Activated CD4-positive, alpha-beta T cell treated with anti-CD3 and anti-CD28 coated beads, Interleukin-2, amount 50 U/mL, for 16 hours (primary cell): ENCODE measurements at regions not wholly inside any gene's neighbourhood (a gene's known extent, or its start where the extent isn't known, plus 50 kb on each side); places are given as distances from the start of the nearest gene placed in this dataset.
"Not testable (repeated sequence)": the region's sequence is repeated elsewhere in the genome, so short reads cannot be mapped to it uniquely, and the experiment has no call there.

Experiments
- DNase-seq: peaks from one replicate; pipeline ENCODE4 v3.0.0-alpha.2; 2020

DNA sequence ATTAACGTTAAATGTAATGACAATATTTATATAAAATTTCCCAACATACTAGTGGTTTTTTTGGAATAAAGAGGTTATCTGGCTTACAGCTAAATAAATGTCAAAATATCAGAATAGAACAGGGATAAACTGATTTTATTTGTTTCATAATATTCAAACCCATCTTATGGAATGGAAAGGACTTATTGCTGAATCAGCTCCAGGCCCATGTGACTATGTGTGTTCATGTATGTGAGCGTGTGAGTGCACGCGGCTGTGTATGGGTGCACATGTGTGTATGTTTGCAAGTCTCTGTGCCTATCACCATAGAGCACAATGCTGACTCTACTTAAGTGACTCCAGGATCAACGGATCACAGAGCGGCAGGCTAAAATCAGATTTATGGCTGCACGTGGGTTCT, 392.3 kb upstream of the GRM7 start:
- no peak for DNase-seq

DNA sequence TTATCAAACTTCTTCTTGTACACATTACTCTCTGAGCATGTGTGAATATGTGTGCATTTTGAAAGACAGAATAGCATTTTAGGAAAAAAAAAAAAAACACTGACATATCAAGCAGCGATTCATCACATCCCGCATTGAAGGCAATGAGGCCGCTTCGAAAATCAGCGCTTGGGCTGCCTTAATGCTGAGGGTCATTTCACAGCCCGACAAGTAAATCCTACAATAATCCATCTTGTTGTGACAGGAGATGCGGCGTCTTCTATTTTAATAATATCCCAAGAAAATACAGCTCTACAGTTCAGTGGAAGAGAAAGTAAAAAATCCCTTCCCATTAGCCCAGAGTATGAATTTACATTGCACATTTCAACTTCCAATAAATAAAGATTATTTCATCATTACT, 389.2 kb upstream of the GRM7 start:
- no peak for DNase-seq

DNA sequence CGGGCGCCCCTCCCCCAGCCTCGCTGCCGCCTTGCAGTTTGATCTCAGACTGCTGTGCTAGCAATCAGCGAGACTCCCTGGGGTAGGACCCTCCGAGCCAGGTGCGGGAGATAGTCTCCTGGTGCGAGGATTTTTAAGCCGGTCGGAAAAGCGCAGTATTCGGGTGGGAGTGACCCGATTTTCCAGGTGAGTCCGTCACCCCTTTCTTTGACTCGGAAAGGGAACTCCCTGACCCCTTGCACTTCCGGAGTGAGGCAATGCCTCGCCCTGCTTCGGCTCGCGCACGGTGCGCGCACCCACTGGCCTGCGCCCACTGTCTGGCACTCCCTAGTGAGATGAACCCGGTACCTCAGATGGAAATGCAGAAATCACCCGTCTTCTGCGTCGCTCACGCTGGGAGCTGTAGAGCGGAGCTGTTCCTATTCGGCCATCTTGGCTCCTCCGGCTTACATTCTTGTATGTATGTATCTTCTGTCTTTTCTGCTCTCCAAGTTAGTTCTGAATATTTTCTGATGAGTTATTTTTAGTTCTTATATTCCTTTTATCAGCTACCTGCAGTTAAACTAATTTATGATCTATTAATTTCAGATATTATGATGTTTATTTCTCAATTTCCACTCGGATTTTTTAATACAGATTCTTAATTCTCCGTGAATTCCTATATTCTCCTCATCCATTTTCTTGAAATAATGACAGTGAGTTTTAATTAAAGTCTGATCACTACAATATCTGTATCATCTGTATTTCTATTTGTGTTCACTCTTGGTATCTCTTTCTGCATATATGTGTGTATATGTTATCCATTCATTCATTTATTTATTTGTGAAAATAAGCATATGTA, 370.2 kb upstream of the GRM7 start:
- DNase-seq: not testable (repeated sequence)

DNA sequence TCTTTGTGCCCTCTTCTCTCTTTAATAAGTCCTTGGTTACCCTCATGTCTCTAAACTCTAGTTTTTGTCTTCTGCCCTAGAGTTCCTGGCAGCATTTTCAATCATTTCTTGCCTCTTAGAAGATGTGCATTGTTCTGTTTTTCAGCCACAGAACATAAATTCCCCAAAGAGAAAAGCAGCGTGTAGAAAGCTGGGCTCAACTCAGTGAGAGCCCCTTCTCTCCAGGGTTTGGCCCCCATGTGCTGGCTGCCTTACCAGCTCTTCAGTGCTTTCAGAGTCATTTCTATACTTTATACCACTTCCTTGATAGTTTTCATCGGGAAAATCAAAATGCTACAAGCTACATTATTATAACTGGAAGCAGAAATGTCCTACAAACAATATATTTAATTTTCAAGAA, 369.1 kb upstream of the GRM7 start:
- no peak for DNase-seq

DNA sequence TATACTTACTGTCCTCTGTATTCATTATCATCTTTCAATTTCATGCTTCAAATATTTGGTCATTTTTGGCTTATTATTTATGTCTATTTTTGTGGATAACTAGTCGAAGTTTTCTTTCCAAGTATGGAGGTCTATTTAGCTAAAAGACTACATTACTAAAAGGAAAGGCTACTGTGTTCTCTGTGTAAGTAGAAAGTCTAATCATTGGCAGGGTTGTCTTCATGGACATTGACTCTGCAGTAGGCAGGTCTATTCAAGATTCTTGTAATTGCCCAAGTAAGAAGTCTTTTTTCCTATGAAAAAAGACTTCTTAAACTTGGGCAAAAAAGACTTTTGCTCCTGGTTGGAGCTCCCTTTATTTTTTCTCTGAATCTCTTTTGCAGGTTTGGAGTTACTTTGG, 368.6 kb upstream of the GRM7 start:
- no peak for DNase-seq

DNA sequence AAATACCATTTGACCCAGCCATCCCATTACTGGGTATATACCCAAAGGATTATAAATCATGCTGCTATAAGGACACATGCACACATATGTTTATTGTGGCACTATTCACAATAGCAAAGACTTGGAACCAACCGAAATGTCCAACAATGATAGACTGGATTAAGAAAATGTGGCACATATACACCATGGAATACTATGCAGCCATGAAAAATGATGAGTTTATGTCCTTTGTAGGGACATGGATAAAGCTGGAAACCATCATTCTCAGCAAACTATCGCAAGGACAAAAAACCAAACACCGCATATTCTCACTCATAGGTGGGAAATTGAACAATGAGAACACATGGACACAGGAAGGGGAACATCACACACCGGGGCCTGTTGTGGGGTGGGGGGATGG, 362.0 kb upstream of the GRM7 start:
- not testable (repeated sequence) for DNase-seq

DNA sequence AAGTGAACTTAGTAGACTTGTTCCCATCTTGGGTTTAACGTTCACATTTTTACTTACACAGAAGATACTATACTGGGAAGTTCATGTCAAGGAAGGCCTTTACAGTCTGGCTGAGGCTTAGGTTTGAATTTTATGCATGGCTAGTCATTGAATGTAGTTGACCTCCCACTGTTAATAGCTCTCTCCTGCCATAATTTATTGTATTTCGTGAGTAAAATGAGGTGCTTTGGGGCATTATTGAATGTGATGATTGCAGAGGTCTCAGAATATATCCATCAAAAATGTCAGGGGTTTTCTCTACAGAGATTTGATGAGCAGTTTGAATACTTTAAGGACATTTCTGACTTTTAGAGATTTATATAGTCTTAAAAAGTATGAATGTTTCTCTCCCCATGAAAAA, 356.6 kb upstream of the GRM7 start:
- no peak for DNase-seq

DNA sequence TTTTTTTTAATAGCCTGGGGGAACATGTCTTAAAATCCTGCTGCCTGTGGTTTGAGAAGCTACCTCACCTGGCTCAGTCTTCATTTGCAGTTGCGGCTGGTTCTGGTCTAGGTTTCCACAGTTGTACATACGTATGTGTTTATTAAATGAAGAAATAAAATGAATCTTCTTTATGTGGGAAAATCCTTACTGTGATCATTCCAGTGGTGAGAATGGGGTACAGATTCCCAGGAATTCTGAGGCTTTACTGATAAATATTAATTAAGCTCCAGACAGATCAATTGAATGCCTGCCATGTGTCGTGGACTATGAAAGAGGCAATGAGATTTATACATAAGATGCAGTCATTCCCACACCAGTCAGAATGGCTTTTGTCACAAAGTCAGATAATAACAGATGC, 356.1 kb upstream of the GRM7 start:
- no peak for DNase-seq

DNA sequence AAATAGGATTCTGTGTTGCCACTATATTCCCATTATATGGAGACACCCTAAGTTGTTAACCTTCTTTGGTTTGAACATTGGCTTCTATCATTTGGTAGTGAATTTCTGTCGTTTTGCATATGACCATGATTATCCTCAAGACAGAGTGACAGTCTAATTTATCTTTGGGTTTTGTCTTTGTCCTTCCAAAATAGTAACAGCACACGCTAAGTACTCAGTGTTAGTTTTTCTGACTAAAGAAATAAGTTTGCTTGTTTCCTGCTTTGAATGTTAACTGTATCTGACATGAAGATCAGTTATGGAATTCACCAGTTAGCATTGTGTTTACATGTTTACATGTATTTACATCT, 352.5 kb upstream of the GRM7 start:
- DNase-seq: no peak

DNA sequence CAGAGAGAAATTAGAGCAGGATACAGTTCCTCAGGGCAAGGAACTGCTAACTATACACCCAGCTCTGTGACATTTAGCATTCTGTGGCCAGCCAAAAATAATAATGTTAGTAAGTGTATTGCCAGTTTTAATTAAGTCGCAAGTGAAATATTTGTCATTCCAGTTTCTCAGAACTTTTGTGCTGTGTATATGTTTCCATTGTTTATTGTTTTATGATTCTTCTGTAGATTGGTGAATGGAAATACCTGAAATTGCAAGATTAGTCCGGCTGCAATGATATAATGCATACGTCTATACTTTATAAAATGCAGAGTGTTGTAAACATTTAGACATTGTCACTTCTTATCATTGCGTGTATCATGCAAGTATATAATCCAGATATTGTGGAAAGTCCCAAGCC, 351.3 kb upstream of the GRM7 start:
- DNase-seq: no peak

DNA sequence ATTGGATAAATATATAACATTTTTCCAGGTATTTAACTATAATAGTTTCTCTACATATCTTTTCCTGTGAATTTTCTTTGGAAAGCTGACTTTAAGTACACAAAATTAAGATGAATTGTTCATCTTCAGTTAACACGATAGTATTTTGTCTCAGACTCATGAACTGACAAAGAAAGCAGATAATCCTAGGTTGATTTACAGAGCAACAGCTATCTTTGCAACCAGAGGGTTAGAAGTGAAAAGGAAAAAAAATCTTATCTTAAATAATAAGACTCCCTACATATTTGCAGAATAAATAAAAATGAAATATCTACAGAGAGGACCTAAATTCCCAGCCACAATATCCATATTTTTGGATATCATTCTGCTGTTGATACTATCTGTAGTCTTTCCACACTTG, 350.2 kb upstream of the GRM7 start:
- no peak for DNase-seq

DNA sequence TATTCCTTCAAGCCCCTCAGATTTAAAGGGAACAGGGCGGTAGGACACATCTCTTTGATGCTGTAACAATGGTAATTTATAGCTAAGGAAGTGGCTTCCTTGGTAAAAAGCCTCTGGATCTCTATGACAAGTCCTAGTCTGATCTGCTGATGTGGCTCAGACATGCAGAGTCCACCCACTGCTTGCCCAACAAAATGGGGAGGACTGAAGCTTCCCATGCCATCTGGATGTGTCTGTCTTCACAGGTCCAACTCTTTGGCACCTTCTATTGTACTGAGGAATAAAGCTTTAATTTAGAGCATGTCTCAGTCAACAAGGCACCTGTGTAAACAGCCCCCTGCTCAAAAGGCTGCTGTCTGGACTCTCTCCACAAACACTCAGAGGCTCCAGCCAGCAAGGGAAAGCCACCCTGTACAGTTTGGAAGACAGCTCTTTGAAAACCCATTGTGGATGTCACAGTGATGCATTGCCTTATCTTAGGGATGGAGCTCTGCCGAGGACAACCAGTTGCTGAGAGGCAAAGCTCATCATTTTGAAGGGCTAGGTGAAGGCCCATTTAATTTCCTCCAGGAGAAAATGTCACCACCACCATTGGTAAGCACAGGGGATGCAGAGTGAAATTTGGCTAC, 348.6 kb upstream of the GRM7 start:
- DNase-seq: no peak

DNA sequence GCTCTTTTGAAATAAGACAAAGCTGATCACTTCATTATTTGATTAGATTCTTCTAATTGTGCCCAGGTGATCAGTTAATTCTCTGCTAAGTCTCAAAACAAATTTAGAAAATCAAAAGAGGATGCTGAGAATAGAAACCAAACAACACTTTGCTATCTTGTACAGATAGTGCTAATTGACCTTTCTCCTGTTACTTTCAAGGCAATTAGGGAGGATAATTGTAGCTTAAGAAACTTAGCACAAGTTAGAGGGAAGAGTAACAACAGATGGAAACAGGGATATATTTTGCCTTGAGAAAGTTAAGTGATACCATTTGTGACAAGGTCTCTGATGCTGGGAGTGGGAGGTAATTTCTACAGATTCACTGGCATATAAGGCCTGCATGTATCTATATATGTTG, 344.8 kb upstream of the GRM7 start:
- no peak for DNase-seq

DNA sequence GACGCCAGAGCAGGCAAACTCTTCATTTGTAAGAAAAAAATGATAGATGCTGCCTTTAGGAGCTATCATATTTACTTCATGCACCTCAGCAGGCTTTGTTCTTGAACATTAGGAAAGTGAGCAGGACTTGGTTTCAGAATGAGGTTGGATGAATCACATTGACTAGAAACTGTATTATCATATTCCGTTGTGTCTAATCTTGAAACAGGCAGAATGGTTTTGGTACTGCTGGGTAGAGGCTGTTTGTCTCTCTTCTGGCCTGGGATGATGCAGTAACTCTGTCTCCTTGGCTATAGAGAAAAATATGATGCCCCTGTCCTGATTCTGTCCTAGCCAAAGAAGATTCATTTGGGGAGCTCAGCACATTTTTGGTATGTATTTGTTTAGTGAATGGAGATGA, 344.2 kb upstream of the GRM7 start:
- peak; percentile 27 for DNase-seq

DNA sequence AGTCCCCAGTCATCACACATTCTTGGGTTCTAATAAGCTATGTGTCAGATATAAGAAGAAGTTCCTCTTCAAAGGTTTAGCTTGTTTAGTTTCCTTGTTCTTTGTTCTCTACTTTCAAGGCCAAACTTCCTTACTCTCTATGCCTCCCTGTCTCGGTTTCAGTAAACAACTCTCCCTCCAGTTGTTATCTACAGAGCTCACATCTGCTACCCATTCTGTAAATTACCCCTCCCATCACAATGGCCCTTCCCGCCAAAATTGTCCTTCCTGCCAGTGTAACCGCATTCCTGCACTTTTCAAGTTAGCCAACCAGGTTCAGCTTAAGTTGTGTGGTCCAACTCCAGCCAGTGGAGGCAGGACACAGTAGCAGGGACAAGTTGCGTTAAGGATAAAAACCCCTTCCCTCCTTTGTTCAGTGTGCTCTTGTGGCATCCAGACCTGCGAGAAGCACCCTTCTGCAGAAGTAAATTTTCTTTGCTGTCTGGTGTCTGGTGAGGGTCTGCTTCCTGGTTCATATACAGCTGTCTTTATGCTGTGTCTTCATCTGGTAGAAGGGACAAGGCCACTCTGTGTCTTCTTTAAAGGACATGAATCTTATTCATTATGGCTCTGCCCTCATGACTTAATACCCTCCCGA, 342.1 kb upstream of the GRM7 start:
- no peak for DNase-seq

DNA sequence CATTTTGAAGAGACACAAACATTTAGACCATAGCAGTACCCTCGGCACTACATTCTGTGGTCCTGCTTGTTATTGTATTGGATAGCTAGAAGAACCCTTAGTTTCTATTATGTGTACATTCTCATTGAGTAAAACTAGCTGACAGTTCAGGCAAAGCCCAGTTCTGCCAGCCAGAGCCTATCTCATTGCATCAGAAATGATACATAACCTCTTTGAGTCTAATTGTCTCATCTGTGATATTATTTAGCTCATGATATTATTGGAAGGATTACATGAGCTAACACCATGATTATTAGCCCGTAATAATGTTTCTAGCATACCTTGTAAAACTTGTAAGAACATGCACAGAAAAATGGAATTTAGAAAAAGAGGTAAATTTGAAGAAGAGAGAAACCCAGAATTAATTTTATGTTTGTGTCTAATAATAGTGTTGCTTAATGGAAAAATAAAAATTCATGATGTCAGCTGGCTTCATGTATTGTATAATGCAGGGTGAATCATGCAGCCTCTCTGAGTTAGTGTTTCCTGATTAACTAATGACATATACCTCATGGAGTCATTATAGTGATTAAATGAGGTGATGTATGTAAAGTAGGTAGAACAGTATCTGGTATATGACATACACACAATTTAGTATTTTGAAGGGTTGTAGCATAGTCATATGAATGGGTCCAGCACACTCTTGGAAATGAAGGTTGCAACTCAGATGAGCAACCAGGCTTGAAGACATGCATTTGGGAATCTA, 339.4 kb upstream of the GRM7 start:
- DNase-seq: no peak

DNA sequence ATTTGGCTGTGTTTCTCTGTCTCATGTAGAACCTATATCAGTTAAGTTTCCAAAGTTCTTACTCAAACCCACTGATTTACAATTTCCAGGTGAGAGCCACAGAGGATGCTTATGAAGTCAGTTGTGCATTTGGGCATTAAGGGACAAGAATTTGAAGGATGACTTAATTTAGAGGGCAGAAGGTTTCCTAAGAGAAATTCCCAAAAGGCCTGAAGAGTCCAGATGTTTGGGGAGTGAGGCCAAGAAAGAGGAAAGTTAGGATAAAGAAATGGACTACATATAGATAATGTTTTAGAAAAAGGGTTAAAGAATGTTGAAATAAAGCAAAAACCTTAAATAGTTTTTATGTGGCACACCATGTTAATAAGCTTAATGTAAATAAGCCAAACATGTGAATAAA, 338.7 kb upstream of the GRM7 start:
- DNase-seq: no peak

DNA sequence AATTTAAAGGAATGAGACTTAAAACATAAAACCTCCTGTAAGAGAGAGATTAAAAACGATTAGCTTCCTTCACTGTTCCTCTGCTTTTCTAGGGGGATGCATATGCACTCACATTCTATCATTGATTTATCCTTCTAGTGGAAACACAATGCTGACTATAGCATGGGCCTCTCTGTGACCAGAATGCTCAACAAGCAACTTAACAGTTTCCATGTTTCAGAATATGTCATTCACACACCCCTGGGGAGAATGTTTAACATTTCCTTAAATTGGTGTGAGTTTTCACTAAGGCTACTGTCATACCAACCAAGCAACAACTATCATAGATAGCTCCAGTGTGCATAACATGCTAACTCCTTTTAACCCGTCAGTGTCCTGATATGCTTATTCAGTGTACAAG, 337.9 kb upstream of the GRM7 start:
- DNase-seq: no peak

DNA sequence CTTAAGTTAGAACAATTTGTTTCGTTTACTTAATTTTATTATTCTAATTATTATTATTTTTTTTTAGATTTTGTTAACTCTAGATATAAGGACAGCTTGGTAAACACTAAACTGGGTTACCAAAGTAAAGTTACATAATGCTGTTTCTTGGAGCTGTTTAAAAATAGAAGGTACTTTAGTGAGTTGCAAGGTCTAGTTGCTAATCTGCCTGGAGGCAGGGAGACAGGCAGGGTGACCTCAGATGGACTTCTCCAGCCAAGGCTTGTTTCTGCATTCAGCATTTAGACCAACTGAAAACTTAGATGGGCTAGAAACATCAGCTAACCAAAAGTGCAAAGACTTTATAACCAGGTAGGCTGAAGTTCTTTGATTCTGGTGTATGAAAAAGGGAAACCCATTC, 336.4 kb upstream of the GRM7 start:
- DNase-seq: no peak

DNA sequence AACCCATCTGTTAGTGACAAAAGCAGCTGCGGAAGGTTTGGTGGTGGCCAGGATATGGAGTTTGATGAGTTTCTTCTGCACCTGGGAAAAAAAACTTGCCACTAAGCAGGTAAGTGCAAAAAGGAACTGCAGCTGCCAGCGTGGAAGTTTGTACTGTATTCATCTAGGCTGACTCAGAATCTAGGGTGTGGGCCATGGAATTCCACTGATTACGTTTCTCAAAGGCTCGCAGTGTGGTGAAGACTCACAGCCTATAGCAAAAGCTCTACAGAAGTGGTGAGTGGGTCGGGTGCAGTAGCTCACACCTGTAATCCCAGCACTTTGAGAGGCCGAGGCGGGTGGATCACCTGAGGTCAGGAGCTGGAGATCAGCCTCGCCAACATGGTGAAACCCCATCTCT, 334.6 kb upstream of the GRM7 start:
- DNase-seq: no peak

DNA sequence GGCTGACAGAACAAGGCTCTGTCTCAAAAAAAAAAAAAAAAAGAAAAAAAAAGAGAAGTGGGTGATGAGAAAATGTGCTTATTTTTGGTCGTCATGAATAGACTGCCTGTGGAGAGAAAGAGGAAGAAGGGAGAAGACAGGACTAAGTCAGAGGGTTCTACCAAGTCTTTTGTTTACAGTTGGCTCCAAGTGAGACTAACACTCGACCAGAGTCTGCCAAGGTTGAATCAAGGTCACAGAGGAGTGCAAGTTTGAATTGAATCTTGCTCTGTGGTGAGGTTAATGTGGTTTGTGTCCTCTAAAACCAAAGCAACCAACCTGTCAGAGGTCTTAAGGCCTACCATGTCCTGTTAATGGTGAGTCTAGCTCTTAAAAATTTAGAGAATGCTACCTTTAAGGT, 334.1 kb upstream of the GRM7 start:
- DNase-seq: no peak

DNA sequence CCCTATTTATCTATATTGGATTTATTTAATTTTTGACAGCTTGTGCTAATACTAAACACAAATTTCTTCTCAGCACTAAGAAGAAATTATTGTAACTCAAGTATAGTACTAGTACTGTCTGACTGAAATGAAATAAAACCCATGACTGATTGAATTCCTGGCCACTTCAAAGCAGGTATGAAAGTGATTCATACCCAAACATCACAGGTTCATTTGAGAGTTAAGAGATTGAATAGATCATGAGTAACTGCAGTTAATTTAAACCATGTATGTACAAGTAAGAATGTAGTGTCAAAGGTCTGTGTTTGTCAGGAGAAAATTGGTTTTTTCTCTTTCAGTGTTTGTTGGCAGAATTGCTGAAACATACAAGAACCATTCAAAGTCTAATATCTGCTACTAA, 332.0 kb upstream of the GRM7 start:
- no peak for DNase-seq

DNA sequence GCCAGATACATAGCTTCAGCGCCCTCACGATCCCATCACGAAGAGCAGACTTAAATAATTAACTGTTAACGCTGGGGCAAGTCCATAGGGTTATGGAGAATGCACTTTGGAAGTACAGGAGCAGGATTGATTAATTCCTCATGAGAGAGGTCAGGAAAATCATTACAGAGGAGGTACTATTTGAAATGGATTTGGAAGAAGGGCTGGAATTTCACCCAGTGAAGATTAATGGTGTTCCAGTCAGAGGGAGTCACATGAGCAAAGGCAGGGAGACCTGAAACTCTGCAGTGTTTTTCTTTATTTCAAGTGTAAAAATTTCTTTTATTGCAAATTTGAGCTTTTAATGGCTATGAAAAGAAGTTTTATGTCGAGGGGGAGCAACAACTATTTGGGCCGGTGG, 329.8 kb upstream of the GRM7 start:
- no peak for DNase-seq

DNA sequence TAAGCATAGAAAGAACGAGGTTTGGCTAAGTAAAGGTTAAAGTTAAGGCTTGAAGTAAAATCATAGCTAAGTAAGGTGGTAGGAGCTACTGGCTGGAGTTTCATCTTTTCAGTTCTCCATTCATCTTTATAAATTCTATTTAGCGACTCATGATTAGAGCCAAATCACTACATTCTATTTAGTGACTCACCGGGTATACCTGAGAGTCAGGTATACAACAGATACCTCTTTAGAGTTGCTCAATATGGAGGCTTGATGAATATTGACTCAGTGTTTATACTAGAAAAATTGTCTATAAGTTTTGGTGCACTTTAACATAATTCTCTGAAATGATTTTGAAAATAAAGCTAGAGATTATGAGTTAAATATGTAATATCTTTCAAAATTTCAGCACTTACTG, 328.8 kb upstream of the GRM7 start:
- DNase-seq: no peak
